ENCODE measurements at regions not wholly inside any gene's neighbourhood (a gene's known extent, or its start where the extent isn't known, plus 50 kb on each side); places are given as distances from the start of the nearest gene placed in this dataset.

GRCh38 chr7:63117-63480, 129.3 kb upstream of the FAM20C start:
- Histone ChIP-seq H3K27ac (no peak overlapping the region), H3K4me3 (no peak overlapping the region), H3K9me3 (no peaks in the 10 kb centered on the region), H3K27me3 (no peaks in the 10 kb centered on the region), H3K4me1 (no peaks in the 10 kb centered on the region), H3K36me3 (no peaks in the 10 kb centered on the region)
- peak in 1 of 2 donors; percentile 7 for DNase-seq (ENCODE audit: low spot score in 2 of 2)
- no peak for TF ChIP-seq CTCF (IDR thresholded peaks at IDR 0.05)
- intact Hi-C loops (cut with DNase I): no loop called here

- Histone ChIP-seq H3K4me3 (no peak overlapping the region), H3K36me3 (no peaks in the 10 kb centered on the region), H3K4me1 (no peaks in the 10 kb centered on the region), H3K27me3 (no peaks in the 10 kb centered on the region), H3K9me3 (no peaks in the 10 kb centered on the region), H3K27ac (no peak overlapping the region)
- no peak for TF ChIP-seq CTCF (IDR thresholded peaks at IDR 0.05)
- intact Hi-C loops (cut with DNase I): no loop called here
- peak in 1 of 2 donors; percentile 8 for DNase-seq (ENCODE audit: low spot score in 2 of 2)
These were observed 128.8 kb upstream of the FAM20C start for GRCh38 chr7:63521-64021.

DNA sequence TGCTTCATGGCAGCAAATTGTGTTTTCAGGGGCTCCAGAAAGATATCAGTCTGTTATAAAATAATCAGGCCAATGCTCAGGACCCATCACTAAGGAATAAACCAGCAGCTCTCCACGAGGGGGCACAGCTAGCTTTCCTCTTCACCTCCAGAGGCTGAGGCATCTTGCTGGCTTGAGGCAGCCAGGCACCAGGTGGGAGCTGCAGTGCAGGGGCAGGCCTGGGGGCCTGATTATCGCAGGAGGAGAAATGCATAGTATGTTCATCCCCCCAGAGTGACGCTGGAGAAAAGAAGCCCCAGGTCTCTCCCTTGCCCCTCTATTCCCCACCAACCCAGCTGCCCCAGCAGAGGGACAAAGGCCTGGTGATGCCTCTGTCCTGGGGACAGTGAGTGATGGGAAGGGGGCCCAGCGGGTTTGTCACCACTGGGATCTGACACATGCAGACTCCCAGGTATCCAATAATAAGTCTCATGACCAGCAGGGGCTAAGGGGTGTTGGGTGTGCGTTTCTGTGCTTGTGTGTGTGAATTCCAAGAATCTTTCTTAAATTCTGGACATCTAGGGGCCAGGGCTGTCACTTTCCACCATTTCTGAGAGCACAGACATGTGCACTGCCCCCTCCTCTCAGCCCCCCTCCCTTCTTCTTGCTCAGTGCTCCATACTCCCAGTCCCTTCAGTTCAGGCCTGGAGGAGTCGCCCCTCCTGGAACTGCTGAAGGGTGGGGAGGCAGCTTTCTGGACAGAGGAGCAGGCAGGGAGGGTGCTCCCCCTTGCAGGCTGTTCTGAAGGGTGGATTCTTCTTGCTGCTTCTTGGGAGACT, 128.1 kb upstream of the FAM20C start:
- Histone ChIP-seq H3K4me1 (no peaks in the 10 kb centered on the region), H3K4me3 (no peak overlapping the region), H3K36me3 (no peaks in the 10 kb centered on the region), H3K27ac (no peak overlapping the region), H3K9me3 (no peaks in the 10 kb centered on the region), H3K27me3 (no peaks in the 10 kb centered on the region)
- intact Hi-C loops (cut with DNase I): no loop called here
- peak in 1 of 2 donors; percentile 8 for DNase-seq (ENCODE audit: low spot score in 2 of 2)
- TF ChIP-seq CTCF (IDR thresholded peaks at IDR 0.05): peak; percentile 18 to 65 (median 56)

DNA sequence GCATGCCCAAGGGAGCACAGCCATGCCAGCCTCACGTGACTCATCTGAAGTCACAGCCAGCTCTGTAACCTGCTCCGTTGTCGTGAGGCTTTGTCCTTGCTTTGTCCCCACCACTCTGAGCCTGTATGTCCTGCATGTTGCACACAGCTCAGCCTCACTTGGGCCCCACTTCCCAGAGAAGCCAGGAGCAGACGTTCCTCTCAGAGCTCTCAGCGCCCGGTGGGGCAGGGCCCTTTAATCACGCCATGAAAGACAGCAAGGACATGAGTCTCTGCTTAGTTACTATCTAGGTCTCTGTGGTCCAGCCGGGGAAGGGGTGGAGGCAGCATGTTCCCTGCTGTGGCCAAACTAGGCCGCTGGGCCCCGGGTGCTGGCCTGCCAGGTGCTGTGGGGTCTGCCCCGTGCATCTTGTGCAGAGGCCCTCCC, 127.4 kb upstream of the FAM20C start:
- Histone ChIP-seq H3K4me1 (no peaks in the 10 kb centered on the region), H3K27ac (no peak overlapping the region), H3K9me3 (no peaks in the 10 kb centered on the region), H3K27me3 (no peaks in the 10 kb centered on the region), H3K4me3 (no peak overlapping the region), H3K36me3 (no peaks in the 10 kb centered on the region)
- TF ChIP-seq CTCF (IDR thresholded peaks at IDR 0.05): no peak
- intact Hi-C loops (cut with DNase I): no loop called here
- DNase-seq (ENCODE audit: low spot score in 2 of 2): no peak

GRCh38 chr7:65554-65953, 126.8 kb upstream of the FAM20C start:
- intact Hi-C loops (cut with DNase I): no loop called here
- Histone ChIP-seq H3K9me3 (no peaks in the 10 kb centered on the region), H3K27me3 (no peaks in the 10 kb centered on the region), H3K36me3 (no peaks in the 10 kb centered on the region), H3K4me3 (no peak overlapping the region), H3K27ac (no peak overlapping the region), H3K4me1 (no peaks in the 10 kb centered on the region)
- no peak for TF ChIP-seq CTCF (IDR thresholded peaks at IDR 0.05)
- no peak for DNase-seq (ENCODE audit: low spot score in 2 of 2)
